ENCODE measurements at regions not wholly inside any gene's neighbourhood (a gene's known extent, or its start where the extent isn't known, plus 50 kb on each side); places are given as distances from the start of the nearest gene placed in this dataset.
"Not testable (repeated sequence)": the region's sequence is repeated elsewhere in the genome, so short reads cannot be mapped to it uniquely, and the experiment has no call there.

DNA sequence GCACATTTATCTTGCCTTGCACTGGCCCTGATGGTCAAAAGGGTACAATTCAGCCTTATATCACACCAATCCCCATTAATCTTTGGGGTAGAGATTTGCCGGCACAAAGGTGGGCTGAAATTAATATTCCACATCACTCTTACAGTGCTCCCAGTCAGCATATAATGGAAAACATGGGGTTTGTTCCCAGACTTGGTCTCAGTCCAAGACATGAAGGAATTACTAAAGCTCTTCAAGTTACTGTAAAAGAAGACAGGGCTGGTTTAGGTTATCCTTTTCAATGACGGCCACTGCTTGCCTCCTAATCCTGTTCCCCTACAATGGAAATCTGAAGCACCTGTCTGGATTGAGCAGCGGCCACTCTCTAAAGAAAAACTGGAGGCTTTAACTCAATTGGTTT is 160.7 kb downstream of the IER5 start:
- H3K4me3 Mint-ChIP-seq (ENCODE audit: unreplicated experiment) = no peak overlapping the region
- peaks cover 1% of the 10 kb centered on the region for H3K36me3 Mint-ChIP-seq (ENCODE audit: low read depth)
- DNase-seq (ENCODE audit: low spot score) = no peak
- H3K27me3 Mint-ChIP-seq (ENCODE audit: low read depth) = no peaks in the 10 kb centered on the region
- TF ChIP-seq, protein P1, sequence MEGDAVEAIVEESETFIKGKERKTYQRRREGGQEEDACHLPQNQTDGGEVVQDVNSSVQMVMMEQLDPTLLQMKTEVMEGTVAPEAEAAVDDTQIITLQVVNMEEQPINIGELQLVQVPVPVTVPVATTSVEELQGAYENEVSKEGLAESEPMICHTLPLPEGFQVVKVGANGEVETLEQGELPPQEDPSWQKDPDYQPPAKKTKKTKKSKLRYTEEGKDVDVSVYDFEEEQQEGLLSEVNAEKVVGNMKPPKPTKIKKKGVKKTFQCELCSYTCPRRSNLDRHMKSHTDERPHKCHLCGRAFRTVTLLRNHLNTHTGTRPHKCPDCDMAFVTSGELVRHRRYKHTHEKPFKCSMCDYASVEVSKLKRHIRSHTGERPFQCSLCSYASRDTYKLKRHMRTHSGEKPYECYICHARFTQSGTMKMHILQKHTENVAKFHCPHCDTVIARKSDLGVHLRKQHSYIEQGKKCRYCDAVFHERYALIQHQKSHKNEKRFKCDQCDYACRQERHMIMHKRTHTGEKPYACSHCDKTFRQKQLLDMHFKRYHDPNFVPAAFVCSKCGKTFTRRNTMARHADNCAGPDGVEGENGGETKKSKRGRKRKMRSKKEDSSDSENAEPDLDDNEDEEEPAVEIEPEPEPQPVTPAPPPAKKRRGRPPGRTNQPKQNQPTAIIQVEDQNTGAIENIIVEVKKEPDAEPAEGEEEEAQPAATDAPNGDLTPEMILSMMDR (IDR thresholded peaks at IDR 0.05) = no peak
- H3K4me1 Mint-ChIP-seq (ENCODE audit: low read depth) = no peaks in the 10 kb centered on the region
- H3K9me3 Mint-ChIP-seq (ENCODE audit: low read depth) = peaks cover 18% of the 10 kb centered on the region
- H3K27ac Mint-ChIP-seq (ENCODE audit: unreplicated experiment) = no peak overlapping the region

DNA sequence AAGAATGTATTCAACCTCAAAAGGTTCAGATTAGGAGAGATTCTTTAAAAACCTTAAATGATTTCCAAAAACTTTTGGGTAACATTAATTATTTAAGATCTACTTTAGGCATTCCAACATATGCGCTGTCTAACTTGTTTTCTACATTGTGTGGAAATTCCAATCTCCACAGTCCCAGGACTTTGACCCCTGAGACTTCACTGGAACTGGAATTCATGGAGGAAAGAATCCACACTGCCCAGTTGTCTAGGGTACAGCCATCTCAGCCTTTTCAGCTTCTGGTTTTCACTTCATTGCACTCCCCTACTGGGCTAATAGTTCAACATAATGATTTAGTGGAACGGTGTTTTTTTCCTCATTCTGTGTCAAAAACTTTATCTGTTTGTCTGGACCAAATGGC is 161.5 kb downstream of the IER5 start:
- TF ChIP-seq, protein P1 (IDR thresholded peaks at IDR 0.05) = no peak
- Mint-ChIP-seq H3K4me3 (ENCODE audit: unreplicated experiment) (no peak overlapping the region), H3K9me3 (ENCODE audit: low read depth) (peaks cover 22% of the 10 kb centered on the region), H3K4me1 (ENCODE audit: low read depth) (no peaks in the 10 kb centered on the region), H3K36me3 (ENCODE audit: low read depth) (peaks cover 1% of the 10 kb centered on the region), H3K27me3 (ENCODE audit: low read depth) (no peaks in the 10 kb centered on the region), H3K27ac (ENCODE audit: unreplicated experiment) (no peak overlapping the region)
- DNase-seq (ENCODE audit: low spot score) = no peak

DNA sequence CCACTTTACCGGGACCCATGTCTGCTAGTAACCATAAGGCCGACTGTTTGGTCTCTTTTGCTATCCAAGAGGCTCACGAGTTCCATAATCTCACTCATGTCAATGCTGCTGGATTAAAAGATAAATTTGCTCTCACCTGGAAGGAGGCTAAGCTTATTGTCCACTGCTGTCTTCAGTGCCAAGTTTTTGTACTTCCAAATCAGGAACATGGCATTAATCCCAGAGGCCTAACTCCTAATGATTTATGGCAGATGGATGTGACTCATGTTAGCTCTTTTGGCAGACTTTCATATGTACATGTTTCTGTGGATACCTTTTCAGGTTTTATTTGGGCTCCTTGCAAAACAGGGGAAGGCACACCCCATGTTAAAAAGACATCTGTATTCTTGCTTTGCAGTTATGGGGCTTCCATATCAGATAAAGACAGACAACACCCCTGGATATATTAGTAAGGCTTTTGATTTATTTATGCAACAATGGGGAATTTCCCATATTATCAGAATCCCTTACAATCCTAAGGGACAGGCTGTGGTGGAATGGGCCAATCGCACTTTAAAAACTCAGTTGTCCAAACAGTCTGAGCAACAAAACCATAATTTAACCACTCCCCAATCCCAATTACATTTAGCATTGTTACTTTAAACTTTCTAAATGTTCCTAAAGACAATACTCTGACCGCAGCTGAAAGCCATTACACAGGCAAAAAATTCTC is 162.7 kb downstream of the IER5 start:
- Mint-ChIP-seq H3K36me3 (ENCODE audit: low read depth) (peaks cover 1% of the 10 kb centered on the region), H3K9me3 (ENCODE audit: low read depth) (peaks cover 24% of the 10 kb centered on the region), H3K27ac (ENCODE audit: unreplicated experiment) (no peak overlapping the region), H3K27me3 (ENCODE audit: low read depth) (no peaks in the 10 kb centered on the region), H3K4me3 (ENCODE audit: unreplicated experiment) (no peak overlapping the region), H3K4me1 (ENCODE audit: low read depth) (no peaks in the 10 kb centered on the region)
- DNase-seq (ENCODE audit: low spot score) = no peak
- TF ChIP-seq, protein P1 (IDR thresholded peaks at IDR 0.05) = no peak

DNA sequence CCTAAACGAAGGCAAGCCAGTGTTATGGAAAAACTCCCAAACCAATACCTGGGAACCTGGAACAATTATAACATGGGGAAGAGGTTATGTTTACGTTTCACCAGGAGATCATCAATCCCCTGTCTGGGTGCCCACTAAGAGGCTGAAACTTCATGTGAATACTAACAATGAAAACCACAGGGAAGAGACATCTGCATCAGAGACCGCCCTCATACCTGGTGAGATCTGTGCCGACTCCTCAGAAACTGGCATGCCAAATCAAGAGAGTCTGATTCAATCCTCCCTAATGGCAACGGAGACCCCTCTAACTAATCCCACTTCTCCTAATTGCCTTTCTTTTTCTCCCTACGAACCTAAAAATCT is 163.2 kb downstream of the IER5 start:
- Mint-ChIP-seq H3K9me3 (ENCODE audit: low read depth) (peaks cover 20% of the 10 kb centered on the region), H3K27me3 (ENCODE audit: low read depth) (no peaks in the 10 kb centered on the region), H3K4me1 (ENCODE audit: low read depth) (no peaks in the 10 kb centered on the region), H3K36me3 (ENCODE audit: low read depth) (peaks cover 1% of the 10 kb centered on the region), H3K4me3 (ENCODE audit: unreplicated experiment) (no peak overlapping the region), H3K27ac (ENCODE audit: unreplicated experiment) (no peak overlapping the region)
- no peak for DNase-seq (ENCODE audit: low spot score)
- TF ChIP-seq, protein P1 (IDR thresholded peaks at IDR 0.05) = no peak

DNA sequence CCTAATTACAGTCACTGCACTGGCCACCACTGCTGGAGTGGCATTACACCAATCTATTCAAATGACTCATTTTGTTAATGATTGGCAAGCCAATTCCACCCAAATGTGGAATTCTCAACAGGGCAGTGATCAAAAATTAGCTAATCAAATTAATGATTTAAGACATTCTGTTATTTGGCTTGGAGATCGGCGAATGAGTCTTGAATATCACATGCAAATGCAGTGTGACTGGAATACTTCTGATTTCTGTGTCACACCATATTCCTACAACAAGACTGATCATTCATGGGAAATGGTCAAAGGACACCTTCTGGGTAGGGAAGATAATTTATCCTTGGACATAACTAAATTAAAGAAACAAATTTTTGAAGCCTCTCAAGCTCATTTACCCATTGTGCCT is 165.1 kb downstream of the IER5 start:
- H3K27ac Mint-ChIP-seq (ENCODE audit: unreplicated experiment); H3K36me3 Mint-ChIP-seq (ENCODE audit: low read depth); DNase-seq (ENCODE audit: low spot score); H3K4me1 Mint-ChIP-seq (ENCODE audit: low read depth); H3K27me3 Mint-ChIP-seq (ENCODE audit: low read depth); H3K4me3 Mint-ChIP-seq (ENCODE audit: unreplicated experiment): not testable (repeated sequence)
- H3K9me3 Mint-ChIP-seq (ENCODE audit: low read depth) = peaks cover 12% of the 10 kb centered on the region

DNA sequence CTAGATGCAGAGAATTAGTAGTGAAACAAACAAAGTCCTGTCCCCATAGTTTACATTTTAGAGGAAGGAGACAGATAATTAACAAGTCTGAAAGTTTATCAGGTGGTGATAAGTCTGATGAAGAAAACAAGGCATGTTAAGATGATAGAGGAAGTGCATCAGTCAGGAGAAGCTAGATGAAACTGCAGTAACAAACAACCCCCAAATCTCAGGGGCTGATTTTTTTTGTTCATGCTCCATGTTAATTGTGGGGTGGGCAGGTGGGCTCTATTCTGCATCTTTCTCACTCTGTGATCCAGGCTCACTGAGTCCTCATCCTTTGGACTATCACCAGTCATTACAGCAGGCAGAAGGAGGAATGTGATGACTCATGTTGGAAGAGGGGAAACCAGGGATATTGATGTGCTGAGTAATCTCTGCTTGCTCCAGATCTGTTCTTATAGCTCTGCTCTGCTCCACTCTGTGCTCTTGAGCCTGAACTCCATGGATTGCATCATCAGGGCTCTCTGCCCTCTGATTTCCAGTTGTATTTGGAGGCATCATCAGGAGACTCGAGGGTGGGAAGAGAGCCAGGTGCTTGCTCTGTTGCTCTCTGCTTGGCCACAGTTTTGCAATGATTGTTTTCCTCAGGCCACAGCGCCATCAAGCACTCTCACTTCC is 166.9 kb downstream of the IER5 start:
- Mint-ChIP-seq H3K27me3 (ENCODE audit: low read depth) (peaks cover 8% of the 10 kb centered on the region), H3K9me3 (ENCODE audit: low read depth) (peaks cover 12% of the 10 kb centered on the region), H3K4me3 (ENCODE audit: unreplicated experiment) (no peak overlapping the region), H3K36me3 (ENCODE audit: low read depth) (no peaks in the 10 kb centered on the region), H3K4me1 (ENCODE audit: low read depth) (no peaks in the 10 kb centered on the region), H3K27ac (ENCODE audit: unreplicated experiment) (no peak overlapping the region)
- TF ChIP-seq, protein P1 (IDR thresholded peaks at IDR 0.05) = no peak
- no peak for DNase-seq (ENCODE audit: low spot score)

Data from chondrocyte (in vitro differentiated cells).